GM10248 (cell line): ENCODE measurements at regions not wholly inside any gene's neighbourhood (a gene's known extent, or its start where the extent isn't known, plus 50 kb on each side); places are given as distances from the start of the nearest gene placed in this dataset.

ENCODE experiments used
- CTCF ChIA-PET: fragments of 300-600 bp; sonication (Branson Sonifier 250); formaldehyde crosslinking; extraction: SDS; loops from one replicate; lab custom pipeline; 2021; ENCODE audit warnings: antibody characterized with exemption; lab: Yijun Ruan, JAX
- POLR2A ChIA-PET: fragments of 350-650 bp; sonication (Branson Sonifier 250); formaldehyde crosslinking; extraction: SDS; loops from one replicate; lab custom pipeline; 2020; ENCODE audit warnings: antibody characterized with exemption; lab: Yijun Ruan, JAX
- DNase-seq: peaks from one replicate; pipeline ENCODE4 v3.0.0; 2012; ENCODE audit errors: extremely low spot score
- TF ChIP-seq, protein P1 (sequence below): IDR thresholded peaks from 2 replicates; pipeline ENCODE4 v1.5.1; 2012; ENCODE audit warnings: mild to moderate bottlenecking, low read depth; ENCODE audit errors: extremely low read depth, missing control alignments, control extremely low read depth

DNA sequence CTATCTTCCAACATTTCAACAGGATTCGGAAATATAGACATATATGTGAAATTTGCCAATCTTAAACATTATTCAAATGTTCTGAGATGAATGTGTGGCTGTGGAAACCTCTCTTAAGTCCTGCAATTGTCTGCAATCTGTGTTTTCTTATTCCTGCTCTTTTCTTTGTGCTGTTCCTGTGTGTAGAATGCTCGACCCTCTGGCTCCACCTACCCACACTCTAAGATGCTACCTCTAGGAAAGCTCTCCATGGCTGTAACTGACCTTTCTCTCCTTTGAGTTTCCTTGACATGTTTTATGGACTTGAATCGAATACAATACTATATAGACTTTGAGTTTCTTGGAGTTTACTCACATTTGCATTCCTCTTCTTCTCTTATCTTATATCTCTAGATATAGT is 120.6 kb upstream of the ASTN2 start:
- POLR2A ChIA-PET, result no interaction called here
- CTCF ChIA-PET, result no interaction called here
- no peak for DNase-seq
- TF ChIP-seq, protein P1, sequence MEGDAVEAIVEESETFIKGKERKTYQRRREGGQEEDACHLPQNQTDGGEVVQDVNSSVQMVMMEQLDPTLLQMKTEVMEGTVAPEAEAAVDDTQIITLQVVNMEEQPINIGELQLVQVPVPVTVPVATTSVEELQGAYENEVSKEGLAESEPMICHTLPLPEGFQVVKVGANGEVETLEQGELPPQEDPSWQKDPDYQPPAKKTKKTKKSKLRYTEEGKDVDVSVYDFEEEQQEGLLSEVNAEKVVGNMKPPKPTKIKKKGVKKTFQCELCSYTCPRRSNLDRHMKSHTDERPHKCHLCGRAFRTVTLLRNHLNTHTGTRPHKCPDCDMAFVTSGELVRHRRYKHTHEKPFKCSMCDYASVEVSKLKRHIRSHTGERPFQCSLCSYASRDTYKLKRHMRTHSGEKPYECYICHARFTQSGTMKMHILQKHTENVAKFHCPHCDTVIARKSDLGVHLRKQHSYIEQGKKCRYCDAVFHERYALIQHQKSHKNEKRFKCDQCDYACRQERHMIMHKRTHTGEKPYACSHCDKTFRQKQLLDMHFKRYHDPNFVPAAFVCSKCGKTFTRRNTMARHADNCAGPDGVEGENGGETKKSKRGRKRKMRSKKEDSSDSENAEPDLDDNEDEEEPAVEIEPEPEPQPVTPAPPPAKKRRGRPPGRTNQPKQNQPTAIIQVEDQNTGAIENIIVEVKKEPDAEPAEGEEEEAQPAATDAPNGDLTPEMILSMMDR, result no peak

DNA sequence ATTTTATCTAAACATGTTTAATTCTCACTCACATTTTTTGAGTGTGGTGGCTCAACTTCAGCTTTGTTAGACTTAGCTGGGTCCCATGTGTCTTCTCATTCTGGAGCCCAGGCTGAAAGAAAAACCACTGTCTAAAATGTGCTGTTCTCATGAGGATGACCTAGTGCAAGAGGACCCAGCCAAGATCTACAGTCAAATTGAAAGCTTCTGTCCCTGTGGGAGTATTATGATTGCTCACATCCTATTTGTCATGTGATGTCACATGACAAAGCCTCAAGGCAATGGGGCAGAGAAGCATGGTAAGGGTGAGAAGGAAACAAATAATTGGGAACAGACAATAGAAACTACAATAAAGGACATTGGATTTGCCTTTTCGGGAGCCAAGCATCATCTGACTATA is 113.4 kb upstream of the ASTN2 start:
- POLR2A ChIA-PET, result no interaction called here
- CTCF ChIA-PET, result interaction anchor here (0.8 to 1.3 kb wide), 3 partner anchors 9 to 41 kb away, joined by 3 to 7 read pairs (median 5); no protein-coding TSS in a partner anchor
- TF ChIP-seq, protein P1, result no peak
- no peak for DNase-seq

GRCh38 chr9:117526674-117527073 is 111.8 kb upstream of the ASTN2 start:
- ChIA-PET CTCF (interaction anchor here (0.8 to 1.2 kb wide), 3 partner anchors 19 to 256 kb away, joined by 3 read pairs; no protein-coding TSS in a partner anchor), POLR2A (no interaction called here)
- DNase-seq, result no peak
- TF ChIP-seq, protein P1, result no peak

- ChIA-PET CTCF (no interaction called here), POLR2A (no interaction called here)
- TF ChIP-seq, protein P1, result no peak
- no peak for DNase-seq
Measured at GRCh38 chr9:117523531-117524153, 108.8 kb upstream of the ASTN2 start.

GRCh38 chr9:117521293-117521692 is 106.4 kb upstream of the ASTN2 start:
- POLR2A ChIA-PET, result no interaction called here
- TF ChIP-seq, protein P1, result no peak
- CTCF ChIA-PET, result interaction anchor here (1.0 kb wide), 1 partner anchor 9 kb away, joined by 4 read pairs; no protein-coding TSS in a partner anchor
- no peak for DNase-seq

GRCh38 chr9:117516676-117517632 is 102.1 kb upstream of the ASTN2 start:
- POLR2A ChIA-PET, result no interaction called here

More at GRCh38 chr9:117516676-117517632, 102.1 kb upstream of the ASTN2 start:
- TF ChIP-seq, protein P1, result no peak
- CTCF ChIA-PET, result interaction anchor here (1.3 to 1.9 kb wide), 2 partner anchors 23 to 29 kb away, joined by 6 to 8 read pairs; no protein-coding TSS in a partner anchor
- no peak for DNase-seq
